Keratinocyte (primary cell): ENCODE measurements at regions not wholly inside any gene's neighbourhood (a gene's known extent, or its start where the extent isn't known, plus 50 kb on each side); places are given as distances from the start of the nearest gene placed in this dataset.

ENCODE experiments used
- DNase-seq: peaks from one replicate; pipeline ENCODE4 v3.0.0-alpha.2; 2011; ENCODE audit warnings: low read depth, missing footprints, low spot score
- FAIRE-seq: peaks from 2 replicates; lab custom pipeline; 2011; peaks lifted over from hg19 to GRCh38; lab: Jason Lieb, UNC
- H2AFZ ChIP-seq: 2 replicates; pipeline ENCODE4 v1.6.0; 2012; ENCODE audit warnings: low read length, control low read depth, inconsistent platforms; ENCODE audit not compliant: control insufficient read depth
- H3K27ac ChIP-seq: 2 replicates; pipeline ENCODE4 v1.5.1; 2011; ENCODE audit warnings: low read length; ENCODE audit not compliant: control insufficient read depth, insufficient read depth
- H3K27me3 ChIP-seq: 3 replicates; pipeline ENCODE4 v1.6.0; 2011; ENCODE audit warnings: low read length; ENCODE audit not compliant: control insufficient read depth, insufficient read depth; ENCODE audit errors: extremely low read depth
- H3K36me3 ChIP-seq, 2 experiments: 2 replicates in 1 of 2; 3 replicates in 1 of 2; pipeline ENCODE4 v1.5.1; 2011; ENCODE audit warnings: low read length in 2 of 2, mild to moderate bottlenecking in 1 of 2; ENCODE audit not compliant: control insufficient read depth in 2 of 2, insufficient read depth in 2 of 2; ENCODE audit errors: extremely low read depth in 1 of 2
- H3K4me1 ChIP-seq: 3 replicates; pipeline ENCODE4 v1.5.1; 2011; ENCODE audit warnings: low read length; ENCODE audit not compliant: control insufficient read depth, insufficient read depth; ENCODE audit errors: extremely low read depth
- H3K4me2 ChIP-seq: 3 replicates; pipeline ENCODE4 v1.6.0; 2011; ENCODE audit warnings: low read depth, low read length; ENCODE audit not compliant: control insufficient read depth, insufficient read depth; ENCODE audit errors: extremely low read depth
- H3K4me3 ChIP-seq, 3 experiments: fragments of 200-600 bp in 1 of 3; sonication (generic) in 1 of 3; 2 replicates in 2 of 3; 3 replicates in 1 of 3; pipeline ENCODE4 v1.5.1; 2011 to 2016; ENCODE audit warnings: low read length in 3 of 3, mild to moderate bottlenecking in 3 of 3, control low read depth in 2 of 3, inconsistent platforms in 1 of 3, low read depth in 1 of 3, mixed read lengths in 1 of 3, mixed run types in 1 of 3, moderate library complexity in 1 of 3; ENCODE audit not compliant: control insufficient read depth in 2 of 3, insufficient read depth in 2 of 3; ENCODE audit errors: extremely low read depth in 1 of 3
- H3K79me2 ChIP-seq: 2 replicates; pipeline ENCODE4 v1.6.0; 2012; ENCODE audit warnings: low read length; ENCODE audit not compliant: control insufficient read depth, insufficient read depth
- H3K9ac ChIP-seq: 3 replicates; pipeline ENCODE4 v1.6.0; 2011; ENCODE audit warnings: low read length; ENCODE audit not compliant: control insufficient read depth, insufficient read depth; ENCODE audit errors: extremely low read depth
- H3K9me1 ChIP-seq: 3 replicates; pipeline ENCODE4 v1.6.0; 2011; ENCODE audit warnings: low read length; ENCODE audit not compliant: control insufficient read depth, insufficient read depth; ENCODE audit errors: extremely low read depth
- H3K9me3 ChIP-seq: 2 replicates; pipeline ENCODE4 v1.5.1; 2012; ENCODE audit warnings: low read depth, low read length; ENCODE audit not compliant: control insufficient read depth
- H4K20me1 ChIP-seq: 3 replicates; pipeline ENCODE4 v1.6.0; 2011; ENCODE audit warnings: low read length; ENCODE audit not compliant: control insufficient read depth, insufficient read depth; ENCODE audit errors: extremely low read depth
- CTCF ChIP-seq, 3 experiments: IDR thresholded peaks in 1 of 3; conservative IDR thresholded peaks in 1 of 3; optimal IDR thresholded peaks in 1 of 3; 2 replicates in 2 of 3; 3 replicates in 1 of 3; pipeline versions ENCODE3 to v1.5.1; 2011; ENCODE audit warnings: low read length in 3 of 3, mild to moderate bottlenecking in 3 of 3, moderate library complexity in 2 of 3, control low read depth in 1 of 3, inconsistent platforms in 1 of 3; ENCODE audit not compliant: insufficient read depth in 2 of 3; ENCODE audit errors: extremely low read depth in 1 of 3
- EZH2 ChIP-seq: IDR thresholded peaks from one replicate; pipeline ENCODE4 v1.6.1; 2012; ENCODE audit warnings: inconsistent platforms, mild to moderate bottlenecking, low read length, moderate library complexity
- dilution Hi-C: fragments of 300-500 bp; cut with MboI; formaldehyde crosslinking; loops from one replicate; pipeline ENCODE4 v1.7.0; 2020; ENCODE audit warnings: low sequenced_read_pairs; ENCODE audit not compliant: extremely low pct_ligation_motif_present

DNA sequence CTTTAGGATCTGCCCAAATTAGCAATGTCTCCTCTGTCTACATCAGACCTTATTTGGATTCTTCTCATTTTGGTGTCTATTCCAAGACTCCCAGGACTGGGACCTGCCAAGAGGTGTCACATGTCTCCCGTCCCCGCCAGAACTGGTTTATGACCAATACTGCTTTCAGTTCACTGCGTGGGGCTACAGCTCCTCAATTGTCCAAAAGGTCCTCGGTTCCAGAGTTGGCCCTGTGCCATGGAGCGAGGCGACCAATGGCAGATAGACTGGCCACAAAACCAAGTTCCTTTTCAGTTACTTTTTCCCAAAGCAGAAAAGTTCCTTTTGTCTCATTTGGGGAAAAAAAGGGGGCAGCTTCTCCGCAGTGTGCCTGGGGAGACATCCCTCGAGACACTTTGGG is 144.1 kb upstream of the ZNF236 start:
- dilution Hi-C loops: no loop called here
- no peak overlapping the region for H3K27ac ChIP-seq

DNA sequence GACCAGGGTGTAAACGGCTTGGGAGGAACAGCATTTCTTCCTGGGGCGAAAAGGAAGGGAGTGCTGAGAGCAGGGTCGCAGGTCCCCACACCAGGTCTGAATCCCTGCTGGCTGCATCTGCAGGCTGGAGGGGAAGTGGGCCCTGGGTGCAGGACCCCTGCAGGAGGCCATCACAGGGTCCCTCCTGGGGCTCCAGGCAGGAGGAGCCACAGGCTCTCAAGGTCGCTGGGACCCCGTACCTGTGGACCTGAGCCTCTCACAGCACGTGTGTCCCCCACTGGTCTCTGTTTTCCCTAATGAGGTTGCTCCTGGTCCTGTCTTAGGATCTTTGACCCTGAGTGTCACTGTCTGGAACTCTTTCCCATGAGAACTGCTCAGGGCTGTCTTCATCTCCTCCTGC is 147.8 kb upstream of the ZNF236 start:
- no peaks in the 10 kb centered on the region for H3K4me1 ChIP-seq
- H3K9me1 ChIP-seq: no peaks in the 10 kb centered on the region
- no peak overlapping the region for H3K9ac ChIP-seq
- H3K9me3 ChIP-seq: no peaks in the 10 kb centered on the region
- H3K27ac ChIP-seq: no peak overlapping the region
- no peak overlapping the region for H3K4me3 ChIP-seq
- TF ChIP-seq CTCF (optimal IDR thresholded peaks at IDR 0.05 in 1 of 3, IDR thresholded peaks at IDR 0.05 in 1 of 3, conservative IDR thresholded peaks at IDR 0.05 in 1 of 3; ENCODE audit: extremely low read depth in 1 of 3, insufficient read depth in 2 of 3, low read length in 3 of 3) (no peak), EZH2 (no peak)
- FAIRE-seq (no peak), DNase-seq (no peak)
- peaks cover 15% of the 10 kb centered on the region for H3K27me3 ChIP-seq
- no peak overlapping the region for H2AFZ ChIP-seq
- H3K79me2 ChIP-seq: no peaks in the 10 kb centered on the region
- dilution Hi-C loops: no loop called here
- H4K20me1 ChIP-seq: no peaks in the 10 kb centered on the region
- no peaks in the 10 kb centered on the region for H3K36me3 ChIP-seq
- H3K4me2 ChIP-seq: no peak overlapping the region

More for the DNA sequence above, 144.1 kb upstream of the ZNF236 start:
- Histone ChIP-seq H3K9me1 (no peaks in the 10 kb centered on the region), H3K9me3 (no peaks in the 10 kb centered on the region), H2AFZ (no peak overlapping the region), H3K36me3 (no peaks in the 10 kb centered on the region), H3K4me2 (no peak overlapping the region), H4K20me1 (no peaks in the 10 kb centered on the region), H3K79me2 (no peaks in the 10 kb centered on the region), H3K4me3 (no peak overlapping the region), H3K9ac (no peak overlapping the region), H3K27me3 (peaks cover 22% of the 10 kb centered on the region), H3K4me1 (no peaks in the 10 kb centered on the region)
- FAIRE-seq: no peak
- DNase-seq: no peak
- TF ChIP-seq EZH2: no peak
- TF ChIP-seq CTCF (optimal IDR thresholded peaks at IDR 0.05 in 1 of 3, IDR thresholded peaks at IDR 0.05 in 1 of 3, conservative IDR thresholded peaks at IDR 0.05 in 1 of 3; ENCODE audit: extremely low read depth in 1 of 3, insufficient read depth in 2 of 3, low read length in 3 of 3): no peak
